Fibroblast of pulmonary artery (primary cell): ENCODE measurements at regions not wholly inside any gene's neighbourhood (a gene's known extent, or its start where the extent isn't known, plus 50 kb on each side); places are given as distances from the start of the nearest gene placed in this dataset.

Experiments
- DNase-seq: peaks from one replicate; pipeline ENCODE4 v3.0.0-alpha.2; 2010; ENCODE audit warnings: low read depth
- H3K4me3 ChIP-seq: replicated peaks from 2 replicates; pipeline ENCODE4 v1.5.1; 2011; ENCODE audit warnings: low read depth, mild to moderate bottlenecking, control low read depth, low read length, moderate library complexity
- TF ChIP-seq, protein P1 (sequence below): IDR thresholded peaks from 2 replicates; pipeline ENCODE4 v1.5.1; 2011; ENCODE audit warnings: mild to moderate bottlenecking, control low read depth, low read length, inconsistent platforms; ENCODE audit errors: missing control alignments

- no peak overlapping the region for H3K4me3 ChIP-seq
- TF ChIP-seq, protein P1, sequence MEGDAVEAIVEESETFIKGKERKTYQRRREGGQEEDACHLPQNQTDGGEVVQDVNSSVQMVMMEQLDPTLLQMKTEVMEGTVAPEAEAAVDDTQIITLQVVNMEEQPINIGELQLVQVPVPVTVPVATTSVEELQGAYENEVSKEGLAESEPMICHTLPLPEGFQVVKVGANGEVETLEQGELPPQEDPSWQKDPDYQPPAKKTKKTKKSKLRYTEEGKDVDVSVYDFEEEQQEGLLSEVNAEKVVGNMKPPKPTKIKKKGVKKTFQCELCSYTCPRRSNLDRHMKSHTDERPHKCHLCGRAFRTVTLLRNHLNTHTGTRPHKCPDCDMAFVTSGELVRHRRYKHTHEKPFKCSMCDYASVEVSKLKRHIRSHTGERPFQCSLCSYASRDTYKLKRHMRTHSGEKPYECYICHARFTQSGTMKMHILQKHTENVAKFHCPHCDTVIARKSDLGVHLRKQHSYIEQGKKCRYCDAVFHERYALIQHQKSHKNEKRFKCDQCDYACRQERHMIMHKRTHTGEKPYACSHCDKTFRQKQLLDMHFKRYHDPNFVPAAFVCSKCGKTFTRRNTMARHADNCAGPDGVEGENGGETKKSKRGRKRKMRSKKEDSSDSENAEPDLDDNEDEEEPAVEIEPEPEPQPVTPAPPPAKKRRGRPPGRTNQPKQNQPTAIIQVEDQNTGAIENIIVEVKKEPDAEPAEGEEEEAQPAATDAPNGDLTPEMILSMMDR, result no peak
- no peak for DNase-seq
These were observed 210.6 kb upstream of the UMPS start for GRCh38 chr3:124519591-124520194.

DNA sequence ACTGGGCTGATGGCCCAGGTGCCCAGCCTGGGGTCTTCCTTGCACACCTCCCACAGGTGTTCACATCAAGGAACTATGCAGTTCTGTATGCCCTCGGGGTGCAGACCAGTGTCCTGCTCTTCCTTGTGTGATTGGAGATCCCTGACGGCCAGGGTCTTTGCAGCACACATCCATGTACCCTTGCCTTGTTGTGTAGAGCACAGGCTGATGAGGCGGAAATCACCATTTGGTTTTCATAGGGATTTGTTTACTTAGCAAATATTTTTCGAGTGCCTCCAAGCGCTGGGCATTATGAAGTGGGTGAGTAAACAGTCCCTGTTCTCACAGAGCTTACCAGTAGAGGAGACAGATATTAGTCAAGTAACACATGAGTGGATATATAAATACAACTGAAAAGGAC lies 209.3 kb upstream of the UMPS start:
- no peak for DNase-seq
- H3K4me3 ChIP-seq, result no peak overlapping the region
- TF ChIP-seq, protein P1, result no peak

- DNase-seq, result no peak
- TF ChIP-seq, protein P1, result no peak
- no peak overlapping the region for H3K4me3 ChIP-seq
These were observed 208.1 kb upstream of the UMPS start for GRCh38 chr3:124522082-124522625.

GRCh38 chr3:124526601-124527000 lies 203.7 kb upstream of the UMPS start:
- no peak overlapping the region for H3K4me3 ChIP-seq
- TF ChIP-seq, protein P1, result peak; percentile 18
- DNase-seq, result no peak

DNA sequence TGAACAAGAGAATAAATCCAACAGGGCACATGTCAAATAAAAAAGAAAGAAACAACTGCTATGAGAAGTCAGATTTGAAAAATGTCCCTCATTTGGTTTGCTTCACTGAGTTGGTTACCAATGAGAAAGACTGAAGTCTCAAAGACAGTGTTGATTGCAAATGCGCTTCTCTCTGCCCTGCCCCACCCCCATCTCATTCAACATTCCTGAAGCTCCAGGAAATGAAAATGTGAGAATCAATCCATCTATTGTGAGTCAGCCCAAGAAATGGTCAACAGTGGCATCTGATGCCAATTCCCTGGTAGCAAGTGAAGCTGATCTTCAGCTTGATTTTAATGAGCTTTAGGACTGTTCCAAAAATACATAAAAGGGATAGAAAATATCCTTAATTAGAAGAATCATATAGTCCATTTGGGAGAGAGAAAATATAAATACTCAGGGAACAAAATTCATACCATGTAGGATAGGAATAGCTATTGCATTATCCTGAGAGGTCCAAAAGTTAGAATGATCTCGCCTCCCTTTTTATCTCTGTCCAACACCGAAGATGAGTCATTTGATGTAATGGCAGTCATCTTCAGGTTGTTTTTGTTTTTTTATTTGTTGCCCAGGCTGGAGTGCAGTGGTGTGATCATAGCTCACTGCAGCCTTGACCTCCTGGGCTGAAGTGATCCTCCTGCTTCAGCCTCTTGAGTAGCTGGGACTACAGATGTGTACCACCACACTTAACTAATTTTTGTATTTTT lies 200.3 kb upstream of the UMPS start:
- no peak for DNase-seq
- TF ChIP-seq, protein P1, result no peak
- H3K4me3 ChIP-seq, result no peak overlapping the region

DNA sequence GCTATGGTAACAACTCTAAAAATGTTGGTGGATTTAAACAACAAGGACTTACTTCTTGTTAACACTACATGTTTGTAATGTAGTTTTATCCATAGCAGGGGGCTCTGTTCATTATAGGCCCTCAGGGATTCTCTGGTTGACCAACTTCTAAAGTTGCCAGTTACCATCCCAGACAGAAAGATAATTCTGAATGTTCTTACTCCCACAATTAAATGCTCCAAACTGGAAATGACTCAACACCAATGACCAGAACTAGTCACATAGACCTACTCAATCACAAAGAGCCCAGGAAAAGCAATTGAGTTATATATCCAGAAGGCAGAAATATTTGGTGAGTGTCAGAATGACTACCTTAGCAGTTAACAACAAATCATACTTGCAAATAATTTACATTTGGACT lies 199.3 kb upstream of the UMPS start:
- DNase-seq, result no peak
- H3K4me3 ChIP-seq, result no peak overlapping the region
- TF ChIP-seq, protein P1, result no peak
